ENCODE measurements at regions not wholly inside any gene's neighbourhood (a gene's known extent, or its start where the extent isn't known, plus 50 kb on each side); places are given as distances from the start of the nearest gene placed in this dataset.

- ChIA-PET POLR2A (no interaction called here), CTCF (interaction anchor here (0.6 to 0.7 kb wide), 2 partner anchors 184 to 1104 kb away, joined by 3 read pairs; no protein-coding TSS in a partner anchor)
- BruUV-seq (replicated peaks): no TSS peak
- Mint-ChIP-seq H3K9me3 (ENCODE audit: unreplicated experiment) (peaks cover 14% of the 10 kb centered on the region), H3K27ac (ENCODE audit: low read depth, unreplicated experiment) (no peak overlapping the region), H3K4me3 (ENCODE audit: unreplicated experiment) (no peak overlapping the region), H3K27me3 (ENCODE audit: insufficient read depth, unreplicated experiment) (no peaks in the 10 kb centered on the region), H3K4me1 (ENCODE audit: insufficient read depth, unreplicated experiment) (no peaks in the 10 kb centered on the region), H3K36me3 (ENCODE audit: insufficient read depth, unreplicated experiment) (no peaks in the 10 kb centered on the region)
- no peak for DNase-seq (ENCODE audit: unreplicated experiment)
- intact Hi-C loops (cut with micrococcal nuclease): no loop called here
- no peak for TF ChIP-seq CTCF (IDR thresholded peaks at IDR 0.05; ENCODE audit: unreplicated experiment)
These were observed 396.2 kb upstream of the CDIN1 start for GRCh38 chr15:36183201-36183600.

GRCh38 chr15:36185438-36185837, 394.0 kb upstream of the CDIN1 start:
- no peaks in the 10 kb centered on the region for H3K36me3 Mint-ChIP-seq (ENCODE audit: insufficient read depth, unreplicated experiment)
- ChIA-PET CTCF (no interaction called here), POLR2A (no interaction called here)
- no peak for TF ChIP-seq CTCF (IDR thresholded peaks at IDR 0.05; ENCODE audit: unreplicated experiment)
- intact Hi-C loops (cut with micrococcal nuclease): no loop called here
- peaks cover 10% of the 10 kb centered on the region for H3K9me3 Mint-ChIP-seq (ENCODE audit: unreplicated experiment)
- DNase-seq (ENCODE audit: unreplicated experiment): no peak
- no peak overlapping the region for H3K27ac Mint-ChIP-seq (ENCODE audit: low read depth, unreplicated experiment)
- H3K27me3 Mint-ChIP-seq (ENCODE audit: insufficient read depth, unreplicated experiment): no peaks in the 10 kb centered on the region
- no peak overlapping the region for H3K4me3 Mint-ChIP-seq (ENCODE audit: unreplicated experiment)
- BruUV-seq (replicated peaks): no TSS peak
- no peaks in the 10 kb centered on the region for H3K4me1 Mint-ChIP-seq (ENCODE audit: insufficient read depth, unreplicated experiment)

- Mint-ChIP-seq H3K4me1 (ENCODE audit: insufficient read depth, unreplicated experiment) (no peaks in the 10 kb centered on the region), H3K27me3 (ENCODE audit: insufficient read depth, unreplicated experiment) (no peaks in the 10 kb centered on the region), H3K9me3 (ENCODE audit: unreplicated experiment) (peaks cover 14% of the 10 kb centered on the region), H3K4me3 (ENCODE audit: unreplicated experiment) (no peak overlapping the region), H3K27ac (ENCODE audit: low read depth, unreplicated experiment) (no peak overlapping the region), H3K36me3 (ENCODE audit: insufficient read depth, unreplicated experiment) (no peaks in the 10 kb centered on the region)
- ChIA-PET CTCF (no interaction called here), POLR2A (no interaction called here)
- no peak for TF ChIP-seq CTCF (IDR thresholded peaks at IDR 0.05; ENCODE audit: unreplicated experiment)
- no TSS peak for BruUV-seq (replicated peaks)
- no peak for DNase-seq (ENCODE audit: unreplicated experiment)
- intact Hi-C loops (cut with micrococcal nuclease): no loop called here
These were observed 393.6 kb upstream of the CDIN1 start for GRCh38 chr15:36185845-36186244.

- no peak for DNase-seq (ENCODE audit: unreplicated experiment)
- Mint-ChIP-seq H3K27ac (ENCODE audit: low read depth, unreplicated experiment) (no peak overlapping the region), H3K36me3 (ENCODE audit: insufficient read depth, unreplicated experiment) (no peaks in the 10 kb centered on the region), H3K4me3 (ENCODE audit: unreplicated experiment) (no peak overlapping the region), H3K9me3 (ENCODE audit: unreplicated experiment) (peaks cover 15% of the 10 kb centered on the region), H3K27me3 (ENCODE audit: insufficient read depth, unreplicated experiment) (no peaks in the 10 kb centered on the region), H3K4me1 (ENCODE audit: insufficient read depth, unreplicated experiment) (no peaks in the 10 kb centered on the region)
- CTCF ChIA-PET: no interaction called here
- no peak for TF ChIP-seq CTCF (IDR thresholded peaks at IDR 0.05; ENCODE audit: unreplicated experiment)
- intact Hi-C loops (cut with micrococcal nuclease): no loop called here
- POLR2A ChIA-PET: no interaction called here
- no TSS peak for BruUV-seq (replicated peaks)
These were observed 393.1 kb upstream of the CDIN1 start for GRCh38 chr15:36186376-36186775.

Measured in MCF 10A (cell line).